ENCODE measurements at regions not wholly inside any gene's neighbourhood (a gene's known extent, or its start where the extent isn't known, plus 50 kb on each side); places are given as distances from the start of the nearest gene placed in this dataset.
"Not testable (repeated sequence)": the region's sequence is repeated elsewhere in the genome, so short reads cannot be mapped to it uniquely, and the experiment has no call there.

GRCh38 chrX:96094616-96095015, 590.0 kb upstream of the DIAPH2 start:
- H3K36me3 Mint-ChIP-seq: no peaks in the 10 kb centered on the region
- no peak overlapping the region for H3K4me3 Mint-ChIP-seq
- H3K4me1 ChIP-seq (ENCODE audit: control insufficient read depth in 1 of 2, extremely low read depth in 1 of 2, insufficient read depth in 2 of 2, low read length in 2 of 2): no peaks in the 10 kb centered on the region
- no peak for DNase-seq
- no peaks in the 10 kb centered on the region for H3K9me3 ChIP-seq
- H3K27me3 ChIP-seq (replicated peaks in 1 of 2; ENCODE audit: control insufficient read depth in 2 of 2, extremely low read depth in 1 of 2, insufficient read depth in 2 of 2, low read length in 1 of 2): no peaks in the 10 kb centered on the region
- no peaks in the 10 kb centered on the region for H3K36me3 ChIP-seq (ENCODE audit: control insufficient read depth in 2 of 2, extremely low read depth in 1 of 2, insufficient read depth in 1 of 2, low read length in 1 of 2)
- no CpG with 5 or more reads among the region's 5 CpGs for WGBS (ENCODE audit: insufficient coverage)
- CTCF ChIA-PET: no interaction called here
- no peak for ATAC-seq (replicated peaks in 1 of 4)
- no peak overlapping the region for H3K27ac ChIP-seq (ENCODE audit: low read length)
- H3K27ac Mint-ChIP-seq: no peak overlapping the region
- H3K27me3 Mint-ChIP-seq: no peaks in the 10 kb centered on the region
- no peak overlapping the region for H3K4me3 ChIP-seq (ENCODE audit: control insufficient read depth in 1 of 2, extremely low read depth in 1 of 2, low read length in 1 of 2)
- POLR2A ChIA-PET: no interaction called here
- H3K9me3 Mint-ChIP-seq: peaks cover 0 to 3% (median 0%) of the 10 kb centered on the region in 3 donors
- no peaks in the 10 kb centered on the region for H3K4me1 Mint-ChIP-seq

GRCh38 chrX:96098471-96098870, 586.2 kb upstream of the DIAPH2 start:
- no peak for ATAC-seq (replicated peaks in 1 of 4)
- Histone ChIP-seq H3K36me3 (ENCODE audit: control insufficient read depth in 2 of 2, extremely low read depth in 1 of 2, insufficient read depth in 1 of 2, low read length in 1 of 2) (no peaks in the 10 kb centered on the region), H3K4me1 (ENCODE audit: control insufficient read depth in 1 of 2, extremely low read depth in 1 of 2, insufficient read depth in 2 of 2, low read length in 2 of 2) (no peaks in the 10 kb centered on the region), H3K27me3 (replicated peaks in 1 of 2; ENCODE audit: control insufficient read depth in 2 of 2, extremely low read depth in 1 of 2, insufficient read depth in 2 of 2, low read length in 1 of 2) (no peaks in the 10 kb centered on the region), H3K27ac (ENCODE audit: low read length) (no peak overlapping the region), H3K9me3 (no peaks in the 10 kb centered on the region), H3K4me3 (ENCODE audit: control insufficient read depth in 1 of 2, extremely low read depth in 1 of 2, low read length in 1 of 2) (no peak overlapping the region)
- DNase-seq: no peak
- no peaks in the 10 kb centered on the region for H3K36me3 Mint-ChIP-seq
- ChIA-PET POLR2A (no interaction called here), CTCF (no interaction called here)
- peaks cover 0 to 3% (median 0%) of the 10 kb centered on the region in 3 donors for H3K9me3 Mint-ChIP-seq
- WGBS (ENCODE audit: insufficient coverage): 71% methylated on average over 1 of the region's 1 CpG
- H3K4me1 Mint-ChIP-seq: no peaks in the 10 kb centered on the region
- H3K27me3 Mint-ChIP-seq: peaks cover 0 to 3% of the 10 kb centered on the region in 2 donors
- H3K27ac Mint-ChIP-seq: no peak overlapping the region
- no peak overlapping the region for H3K4me3 Mint-ChIP-seq

- Mint-ChIP-seq H3K4me3 (no peak overlapping the region), H3K36me3 (no peaks in the 10 kb centered on the region), H3K9me3 (no peaks in the 10 kb centered on the region), H3K27me3 (peaks cover 0 to 3% of the 10 kb centered on the region in 2 donors), H3K4me1 (no peaks in the 10 kb centered on the region), H3K27ac (no peak overlapping the region)
- no peaks in the 10 kb centered on the region for H3K36me3 ChIP-seq (ENCODE audit: control insufficient read depth in 2 of 2, extremely low read depth in 1 of 2, insufficient read depth in 1 of 2, low read length in 1 of 2)
- POLR2A ChIA-PET: no interaction called here
- DNase-seq: no peak
- WGBS (ENCODE audit: insufficient coverage): 60% methylated on average over 1 of the region's 9 CpGs
- no peaks in the 10 kb centered on the region for H3K9me3 ChIP-seq
- no peak overlapping the region for H3K4me3 ChIP-seq (ENCODE audit: control insufficient read depth in 1 of 2, extremely low read depth in 1 of 2, low read length in 1 of 2)
- H3K4me1 ChIP-seq (ENCODE audit: control insufficient read depth in 1 of 2, extremely low read depth in 1 of 2, insufficient read depth in 2 of 2, low read length in 2 of 2): no peaks in the 10 kb centered on the region
- H3K27ac ChIP-seq (ENCODE audit: low read length): no peak overlapping the region
- CTCF ChIA-PET: no interaction called here
- H3K27me3 ChIP-seq (replicated peaks in 1 of 2; ENCODE audit: control insufficient read depth in 2 of 2, extremely low read depth in 1 of 2, insufficient read depth in 2 of 2, low read length in 1 of 2): no peaks in the 10 kb centered on the region
- no peak for ATAC-seq (replicated peaks in 1 of 4)
Observed at GRCh38 chrX:96102997-96103396, 581.6 kb upstream of the DIAPH2 start.

- CTCF ChIA-PET: no interaction called here
- H3K36me3 Mint-ChIP-seq: no peaks in the 10 kb centered on the region
- Histone ChIP-seq H3K27ac (ENCODE audit: low read length) (no peak overlapping the region), H3K4me1 (ENCODE audit: control insufficient read depth in 1 of 2, extremely low read depth in 1 of 2, insufficient read depth in 2 of 2, low read length in 2 of 2) (no peaks in the 10 kb centered on the region), H3K9me3 (no peaks in the 10 kb centered on the region), H3K27me3 (replicated peaks in 1 of 2; ENCODE audit: control insufficient read depth in 2 of 2, extremely low read depth in 1 of 2, insufficient read depth in 2 of 2, low read length in 1 of 2) (no peaks in the 10 kb centered on the region), H3K4me3 (ENCODE audit: control insufficient read depth in 1 of 2, extremely low read depth in 1 of 2, low read length in 1 of 2) (no peak overlapping the region), H3K36me3 (ENCODE audit: control insufficient read depth in 2 of 2, extremely low read depth in 1 of 2, insufficient read depth in 1 of 2, low read length in 1 of 2) (no peaks in the 10 kb centered on the region)
- no peak overlapping the region for H3K27ac Mint-ChIP-seq
- H3K4me3 Mint-ChIP-seq: no peak overlapping the region
- WGBS (ENCODE audit: insufficient coverage): no CpG with 5 or more reads among the region's 1 CpG
- ATAC-seq (replicated peaks in 1 of 4) (no peak), DNase-seq (no peak)
- H3K4me1 Mint-ChIP-seq: no peaks in the 10 kb centered on the region
- H3K27me3 Mint-ChIP-seq: peaks cover 0 to 7% of the 10 kb centered on the region in 2 donors
- POLR2A ChIA-PET: no interaction called here
- peaks cover 0 to 4% (median 2%) of the 10 kb centered on the region in 3 donors for H3K9me3 Mint-ChIP-seq
Observed at GRCh38 chrX:96112689-96113088, 572.0 kb upstream of the DIAPH2 start.

GRCh38 chrX:96126182-96126581, 558.5 kb upstream of the DIAPH2 start:
- H3K9me3 ChIP-seq: no peaks in the 10 kb centered on the region
- DNase-seq (no peak), ATAC-seq (replicated peaks in 1 of 4) (no peak)
- POLR2A ChIA-PET: no interaction called here
- H3K4me1 ChIP-seq (ENCODE audit: control insufficient read depth in 1 of 2, extremely low read depth in 1 of 2, insufficient read depth in 2 of 2, low read length in 2 of 2): no peaks in the 10 kb centered on the region
- Mint-ChIP-seq H3K36me3 (no peaks in the 10 kb centered on the region), H3K9me3 (peaks cover 0 to 4% (median 4%) of the 10 kb centered on the region in 3 donors), H3K27me3 (no peaks in the 10 kb centered on the region), H3K4me1 (no peaks in the 10 kb centered on the region), H3K27ac (no peak overlapping the region), H3K4me3 (no peak overlapping the region)
- no peak overlapping the region for H3K4me3 ChIP-seq (ENCODE audit: control insufficient read depth in 1 of 2, extremely low read depth in 1 of 2, low read length in 1 of 2)
- H3K27me3 ChIP-seq (replicated peaks in 1 of 2; ENCODE audit: control insufficient read depth in 2 of 2, extremely low read depth in 1 of 2, insufficient read depth in 2 of 2, low read length in 1 of 2): no peaks in the 10 kb centered on the region
- CTCF ChIA-PET: no interaction called here
- H3K36me3 ChIP-seq (ENCODE audit: control insufficient read depth in 2 of 2, extremely low read depth in 1 of 2, insufficient read depth in 1 of 2, low read length in 1 of 2): no peaks in the 10 kb centered on the region
- H3K27ac ChIP-seq (ENCODE audit: low read length): no peak overlapping the region

- H3K9me3 Mint-ChIP-seq; ATAC-seq (replicated peaks in 1 of 4); H3K27me3 ChIP-seq (replicated peaks in 1 of 2; ENCODE audit: control insufficient read depth in 2 of 2, extremely low read depth in 1 of 2, insufficient read depth in 2 of 2, low read length in 1 of 2); H3K36me3 Mint-ChIP-seq; H3K4me1 ChIP-seq (ENCODE audit: control insufficient read depth in 1 of 2, extremely low read depth in 1 of 2, insufficient read depth in 2 of 2, low read length in 2 of 2); H3K4me1 Mint-ChIP-seq; H3K27ac Mint-ChIP-seq; H3K9me3 ChIP-seq; H3K27me3 Mint-ChIP-seq; H3K36me3 ChIP-seq (ENCODE audit: control insufficient read depth in 2 of 2, extremely low read depth in 1 of 2, insufficient read depth in 1 of 2, low read length in 1 of 2); DNase-seq; CTCF ChIA-PET; H3K27ac ChIP-seq (ENCODE audit: low read length); H3K4me3 ChIP-seq (ENCODE audit: control insufficient read depth in 1 of 2, extremely low read depth in 1 of 2, low read length in 1 of 2); POLR2A ChIA-PET; H3K4me3 Mint-ChIP-seq: not testable (repeated sequence)
- WGBS (ENCODE audit: insufficient coverage): 100% methylated on average over 1 of the region's 5 CpGs
Observed at GRCh38 chrX:96128058-96128457, 556.6 kb upstream of the DIAPH2 start.

- H3K9me3 ChIP-seq: no peaks in the 10 kb centered on the region
- Mint-ChIP-seq H3K36me3 (no peaks in the 10 kb centered on the region), H3K4me1 (no peaks in the 10 kb centered on the region), H3K9me3 (no peaks in the 10 kb centered on the region), H3K27me3 (no peaks in the 10 kb centered on the region), H3K27ac (no peak overlapping the region), H3K4me3 (no peak overlapping the region)
- no peak for DNase-seq
- H3K4me3 ChIP-seq (ENCODE audit: control insufficient read depth in 1 of 2, extremely low read depth in 1 of 2, low read length in 1 of 2): no peak overlapping the region
- no peaks in the 10 kb centered on the region for H3K4me1 ChIP-seq (ENCODE audit: control insufficient read depth in 1 of 2, extremely low read depth in 1 of 2, insufficient read depth in 2 of 2, low read length in 2 of 2)
- no CpG with 5 or more reads among the region's 1 CpG for WGBS (ENCODE audit: insufficient coverage)
- POLR2A ChIA-PET: no interaction called here
- CTCF ChIA-PET: no interaction called here
- H3K27ac ChIP-seq (ENCODE audit: low read length): no peak overlapping the region
- no peaks in the 10 kb centered on the region for H3K36me3 ChIP-seq (ENCODE audit: control insufficient read depth in 2 of 2, extremely low read depth in 1 of 2, insufficient read depth in 1 of 2, low read length in 1 of 2)
- no peak for ATAC-seq (replicated peaks in 1 of 4)
- H3K27me3 ChIP-seq (replicated peaks in 1 of 2; ENCODE audit: control insufficient read depth in 2 of 2, extremely low read depth in 1 of 2, insufficient read depth in 2 of 2, low read length in 1 of 2): no peaks in the 10 kb centered on the region
Observed at GRCh38 chrX:96140796-96141195, 543.8 kb upstream of the DIAPH2 start.
